Loucy (cell line): ENCODE measurements at regions not wholly inside any gene's neighbourhood (a gene's known extent, or its start where the extent isn't known, plus 50 kb on each side); places are given as distances from the start of the nearest gene placed in this dataset.

ENCODE experiments used
- H2AFZ ChIP-seq: fragments of 200-600 bp; sonication (generic); 2 replicates; pipeline ENCODE4 v1.6.0; 2016; ENCODE audit warnings: antibody characterized with exemption, mild to moderate bottlenecking, low read length, moderate library complexity
- H3F3A ChIP-seq: fragments of 200-600 bp; 2 replicates; pipeline ENCODE4 v1.6.0; 2016; ENCODE audit warnings: antibody characterized with exemption, low read depth, mild to moderate bottlenecking
- H3K27me3 ChIP-seq: fragments of 200-600 bp; sonication (generic); 2 replicates; pipeline ENCODE4 v1.6.1; 2014; ENCODE audit warnings: low read length, mild to moderate bottlenecking; ENCODE audit not compliant: insufficient read depth, poor library complexity, severe bottlenecking
- H3K36me3 ChIP-seq: fragments of 200-600 bp; sonication (generic); 2 replicates; pipeline ENCODE4 v1.6.1; 2016; ENCODE audit warnings: low read length; ENCODE audit not compliant: insufficient read depth
- H3K4me1 ChIP-seq: fragments of 200-600 bp; sonication (generic); 2 replicates; pipeline ENCODE4 v1.5.1; 2014; ENCODE audit warnings: low read length, mild to moderate bottlenecking; ENCODE audit not compliant: insufficient read depth, poor library complexity, severe bottlenecking
- H3K4me2 ChIP-seq: fragments of 200-600 bp; sonication (generic); 2 replicates; pipeline ENCODE4 v1.6.0; 2014; ENCODE audit warnings: antibody characterized with exemption, low read length, low read depth, mild to moderate bottlenecking; ENCODE audit not compliant: poor library complexity, severe bottlenecking
- H3K4me3 ChIP-seq: fragments of 200-600 bp; sonication (generic); 2 replicates; pipeline ENCODE4 v1.5.1; 2014; ENCODE audit warnings: low read length, mild to moderate bottlenecking, mixed read lengths; ENCODE audit not compliant: poor library complexity, severe bottlenecking
- H3K79me2 ChIP-seq: fragments of 200-600 bp; sonication (generic); 2 replicates; pipeline ENCODE4 v1.6.1; 2014; ENCODE audit warnings: low read length; ENCODE audit not compliant: insufficient read depth
- H3K9ac ChIP-seq: fragments of 200-600 bp; sonication (generic); 2 replicates; pipeline ENCODE4 v1.6.0; 2014; ENCODE audit warnings: mild to moderate bottlenecking, low read depth, low read length, moderate library complexity; ENCODE audit not compliant: poor library complexity, severe bottlenecking
- H3K9me2 ChIP-seq: fragments of 200-600 bp; sonication (generic); replicated peaks from 2 replicates; pipeline ENCODE4 v1.6.1; 2016; ENCODE audit warnings: low read depth, low read length, mixed read lengths
- H3K9me3 ChIP-seq: fragments of 200-600 bp; sonication (generic); 2 replicates; pipeline ENCODE4 v1.6.1; 2014; ENCODE audit warnings: mild to moderate bottlenecking, antibody characterized with exemption, low read length, low read depth; ENCODE audit not compliant: insufficient read depth
- H4K20me1 ChIP-seq: fragments of 200-600 bp; sonication (generic); 2 replicates; pipeline ENCODE4 v1.6.0; 2014; ENCODE audit warnings: antibody characterized with exemption, low read length, mild to moderate bottlenecking; ENCODE audit not compliant: insufficient read depth, poor library complexity, severe bottlenecking
- CTCF ChIP-seq: fragments of 200-600 bp; sonication (generic); conservative IDR thresholded peaks from 2 replicates; pipeline ENCODE4 v1.5.1; 2014; ENCODE audit warnings: mild to moderate bottlenecking, antibody characterized with exemption, low read length
- EZH2phosphoT487 ChIP-seq: fragments of 200-600 bp; IDR thresholded peaks from 2 replicates; pipeline ENCODE4 v1.6.1; 2018; ENCODE audit warnings: antibody characterized with exemption, mild to moderate bottlenecking, moderate library complexity, borderline replicate concordance

- H3F3A ChIP-seq = no peaks in the 10 kb centered on the region
- no peaks in the 10 kb centered on the region for H3K79me2 ChIP-seq
- no peaks in the 10 kb centered on the region for H3K27me3 ChIP-seq
- H3K4me1 ChIP-seq = no peaks in the 10 kb centered on the region
- no peaks in the 10 kb centered on the region for H3K9me3 ChIP-seq
- no peaks in the 10 kb centered on the region for H4K20me1 ChIP-seq
- H3K36me3 ChIP-seq = no peaks in the 10 kb centered on the region
- no peak overlapping the region for H3K4me2 ChIP-seq
- H3K9me2 ChIP-seq = no peaks in the 10 kb centered on the region
- no peak overlapping the region for H2AFZ ChIP-seq
- H3K4me3 ChIP-seq = no peak overlapping the region
- H3K9ac ChIP-seq = no peak overlapping the region
- no peak for TF ChIP-seq CTCF
- TF ChIP-seq EZH2phosphoT487 = no peak
Measured at GRCh38 chr1:213650603-213651002, 337.2 kb upstream of the PROX1 start.

GRCh38 chr1:213651077-213651476 lies 336.7 kb upstream of the PROX1 start:
- H3K27me3 ChIP-seq = no peaks in the 10 kb centered on the region
- no peak overlapping the region for H3K9ac ChIP-seq
- TF ChIP-seq EZH2phosphoT487 = no peak
- no peak for TF ChIP-seq CTCF
- no peak overlapping the region for H3K4me3 ChIP-seq
- H3K4me2 ChIP-seq = no peak overlapping the region
- no peaks in the 10 kb centered on the region for H3K9me3 ChIP-seq
- no peaks in the 10 kb centered on the region for H3K9me2 ChIP-seq
- no peaks in the 10 kb centered on the region for H3K36me3 ChIP-seq
- no peaks in the 10 kb centered on the region for H3F3A ChIP-seq
- H3K4me1 ChIP-seq = no peaks in the 10 kb centered on the region
- no peak overlapping the region for H2AFZ ChIP-seq
- no peaks in the 10 kb centered on the region for H3K79me2 ChIP-seq
- no peaks in the 10 kb centered on the region for H4K20me1 ChIP-seq

GRCh38 chr1:213652109-213652508 lies 335.7 kb upstream of the PROX1 start:
- H3K27me3 ChIP-seq = no peaks in the 10 kb centered on the region
- no peaks in the 10 kb centered on the region for H3K9me3 ChIP-seq
- H2AFZ ChIP-seq = no peak overlapping the region
- no peaks in the 10 kb centered on the region for H3F3A ChIP-seq
- H4K20me1 ChIP-seq = no peaks in the 10 kb centered on the region
- H3K79me2 ChIP-seq = no peaks in the 10 kb centered on the region
- H3K36me3 ChIP-seq = no peaks in the 10 kb centered on the region
- no peak overlapping the region for H3K4me3 ChIP-seq
- no peak overlapping the region for H3K9ac ChIP-seq
- no peaks in the 10 kb centered on the region for H3K9me2 ChIP-seq
- TF ChIP-seq CTCF (no peak), EZH2phosphoT487 (no peak)
- no peak overlapping the region for H3K4me2 ChIP-seq
- H3K4me1 ChIP-seq = no peaks in the 10 kb centered on the region
